Astrocyte (in vitro differentiated cells and primary cell): ENCODE measurements at regions not wholly inside any gene's neighbourhood (a gene's known extent, or its start where the extent isn't known, plus 50 kb on each side); places are given as distances from the start of the nearest gene placed in this dataset.

Experiments
- EZH2 ChIP-seq: IDR thresholded peaks from 2 replicates; pipeline ENCODE4 v1.6.1; 2012; ENCODE audit warnings: mild to moderate bottlenecking, low read length, inconsistent platforms; ENCODE audit not compliant: insufficient read depth
- TF ChIP-seq, protein P1 (sequence below): IDR thresholded peaks from 2 replicates; pipeline ENCODE4 v1.5.1; 2011; ENCODE audit warnings: low read depth, mild to moderate bottlenecking, inconsistent platforms, low read length, moderate library complexity; ENCODE audit not compliant: insufficient read depth

DNA sequence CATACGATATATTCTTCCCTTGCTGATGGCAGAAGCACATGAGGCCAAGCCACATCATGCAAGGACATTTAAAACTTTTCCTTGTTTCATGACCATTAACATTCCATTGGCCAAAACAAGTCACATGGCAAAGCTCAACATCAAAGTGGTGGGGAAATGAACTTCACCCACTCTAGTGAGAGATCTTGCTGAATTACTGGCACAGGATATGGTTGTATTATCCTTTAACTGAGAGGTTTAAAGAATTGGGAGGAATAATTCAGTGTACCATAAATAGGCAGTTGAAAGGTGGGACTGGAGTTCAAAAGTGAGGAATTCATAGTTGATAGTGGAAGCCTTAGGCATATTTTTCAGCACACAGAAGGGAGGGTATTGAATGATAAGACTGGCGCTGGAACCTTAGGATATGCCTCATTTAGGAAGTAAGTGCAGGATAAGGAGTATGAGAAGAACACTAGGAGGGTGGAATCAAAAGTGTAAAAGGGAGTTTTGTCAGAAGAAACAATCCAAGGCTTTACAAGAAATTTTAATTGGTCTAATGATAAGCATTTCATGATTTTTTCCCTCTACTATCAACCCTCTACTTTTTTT lies 398.8 kb downstream of the C12orf75 start:
- TF ChIP-seq, protein P1, sequence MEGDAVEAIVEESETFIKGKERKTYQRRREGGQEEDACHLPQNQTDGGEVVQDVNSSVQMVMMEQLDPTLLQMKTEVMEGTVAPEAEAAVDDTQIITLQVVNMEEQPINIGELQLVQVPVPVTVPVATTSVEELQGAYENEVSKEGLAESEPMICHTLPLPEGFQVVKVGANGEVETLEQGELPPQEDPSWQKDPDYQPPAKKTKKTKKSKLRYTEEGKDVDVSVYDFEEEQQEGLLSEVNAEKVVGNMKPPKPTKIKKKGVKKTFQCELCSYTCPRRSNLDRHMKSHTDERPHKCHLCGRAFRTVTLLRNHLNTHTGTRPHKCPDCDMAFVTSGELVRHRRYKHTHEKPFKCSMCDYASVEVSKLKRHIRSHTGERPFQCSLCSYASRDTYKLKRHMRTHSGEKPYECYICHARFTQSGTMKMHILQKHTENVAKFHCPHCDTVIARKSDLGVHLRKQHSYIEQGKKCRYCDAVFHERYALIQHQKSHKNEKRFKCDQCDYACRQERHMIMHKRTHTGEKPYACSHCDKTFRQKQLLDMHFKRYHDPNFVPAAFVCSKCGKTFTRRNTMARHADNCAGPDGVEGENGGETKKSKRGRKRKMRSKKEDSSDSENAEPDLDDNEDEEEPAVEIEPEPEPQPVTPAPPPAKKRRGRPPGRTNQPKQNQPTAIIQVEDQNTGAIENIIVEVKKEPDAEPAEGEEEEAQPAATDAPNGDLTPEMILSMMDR, result no peak
- TF ChIP-seq EZH2, result no peak
